ENCODE measurements at regions not wholly inside any gene's neighbourhood (a gene's known extent, or its start where the extent isn't known, plus 50 kb on each side); places are given as distances from the start of the nearest gene placed in this dataset.

DNA sequence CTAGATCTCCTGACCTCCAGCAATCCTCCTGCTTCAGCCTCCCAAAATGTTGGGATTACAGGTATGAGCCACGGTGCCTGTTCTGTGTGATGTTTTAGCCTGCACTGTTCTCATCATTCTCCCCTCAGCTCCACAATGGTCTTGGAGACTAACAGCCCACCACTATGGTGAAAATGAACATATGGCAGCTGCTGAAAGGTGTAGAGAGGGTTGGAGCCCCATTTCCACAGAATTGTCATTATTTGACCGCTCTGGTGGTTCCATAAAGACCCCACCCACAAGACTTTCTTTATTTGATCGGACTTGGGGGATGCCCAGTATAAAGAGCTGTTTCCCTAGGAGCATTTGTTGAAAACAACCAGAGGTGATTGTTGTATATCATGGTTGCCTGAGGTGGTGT lies 67.9 kb upstream of the SEPTIN5 start:
- H3K27me3 ChIP-seq (replicated peaks in 1 of 7): peaks cover 0 to 60% (median 0%) of the 10 kb centered on the region in 7 donors
- no peak overlapping the region for H3K27ac ChIP-seq
- no peak for DNase-seq
- no peak for TF ChIP-seq POLR2A (IDR thresholded peaks at IDR 0.05)
- TF ChIP-seq, protein P1, sequence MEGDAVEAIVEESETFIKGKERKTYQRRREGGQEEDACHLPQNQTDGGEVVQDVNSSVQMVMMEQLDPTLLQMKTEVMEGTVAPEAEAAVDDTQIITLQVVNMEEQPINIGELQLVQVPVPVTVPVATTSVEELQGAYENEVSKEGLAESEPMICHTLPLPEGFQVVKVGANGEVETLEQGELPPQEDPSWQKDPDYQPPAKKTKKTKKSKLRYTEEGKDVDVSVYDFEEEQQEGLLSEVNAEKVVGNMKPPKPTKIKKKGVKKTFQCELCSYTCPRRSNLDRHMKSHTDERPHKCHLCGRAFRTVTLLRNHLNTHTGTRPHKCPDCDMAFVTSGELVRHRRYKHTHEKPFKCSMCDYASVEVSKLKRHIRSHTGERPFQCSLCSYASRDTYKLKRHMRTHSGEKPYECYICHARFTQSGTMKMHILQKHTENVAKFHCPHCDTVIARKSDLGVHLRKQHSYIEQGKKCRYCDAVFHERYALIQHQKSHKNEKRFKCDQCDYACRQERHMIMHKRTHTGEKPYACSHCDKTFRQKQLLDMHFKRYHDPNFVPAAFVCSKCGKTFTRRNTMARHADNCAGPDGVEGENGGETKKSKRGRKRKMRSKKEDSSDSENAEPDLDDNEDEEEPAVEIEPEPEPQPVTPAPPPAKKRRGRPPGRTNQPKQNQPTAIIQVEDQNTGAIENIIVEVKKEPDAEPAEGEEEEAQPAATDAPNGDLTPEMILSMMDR (IDR thresholded peaks at IDR 0.05 in 8 of 11, conservative IDR thresholded peaks at IDR 0.05 in 3 of 11): no peak
- no peak for TF ChIP-seq POLR2AphosphoS5 (IDR thresholded peaks at IDR 0.05)
- H3K4me1 ChIP-seq: peaks cover 0 to 4% (median 0%) of the 10 kb centered on the region in 6 donors
- peaks cover 4 to 43% (median 37%) of the 10 kb centered on the region in 8 donors for H3K9me3 ChIP-seq
- no peak overlapping the region for H3K4me3 ChIP-seq
- WGBS, 5 donors: 85 to 92% (median 89%) methylated on average over 3 of the region's 3 CpGs
- intact Hi-C loops (cut with DNase I; ENCODE audit: low total_unique reads): no loop called here
- no peaks in the 10 kb centered on the region for H3K36me3 ChIP-seq

DNA sequence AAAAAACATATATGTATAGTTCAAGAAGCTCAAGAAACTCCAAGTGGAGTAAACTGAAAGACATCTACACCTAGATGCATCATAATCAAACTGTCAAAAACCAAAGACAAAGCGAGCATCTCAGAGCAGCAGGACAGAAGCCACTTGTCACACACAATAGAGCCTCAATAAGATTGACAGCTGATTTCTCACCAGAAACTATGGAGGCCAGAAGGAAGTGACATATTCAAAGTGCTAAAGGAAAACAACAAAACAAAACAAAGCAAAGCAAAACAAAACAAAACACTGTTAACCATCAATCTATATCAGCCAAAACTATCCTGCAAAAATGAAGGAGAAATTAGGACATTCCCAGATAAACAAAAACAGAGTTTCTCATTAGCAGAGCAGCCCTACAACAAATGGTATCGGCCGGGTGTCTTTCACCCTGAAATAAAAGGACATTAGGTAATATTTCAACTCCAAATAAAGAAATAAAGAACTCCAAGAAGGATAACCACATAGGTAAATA lies 65.8 kb upstream of the SEPTIN5 start:
- no peak for DNase-seq
- H3K9me3 ChIP-seq: peaks cover 4 to 43% (median 37%) of the 10 kb centered on the region in 8 donors
- no peaks in the 10 kb centered on the region for H3K36me3 ChIP-seq
- TF ChIP-seq POLR2A (IDR thresholded peaks at IDR 0.05): no peak
- TF ChIP-seq, protein P1 (IDR thresholded peaks at IDR 0.05 in 8 of 11, conservative IDR thresholded peaks at IDR 0.05 in 3 of 11): no peak
- no peak for TF ChIP-seq POLR2AphosphoS5 (IDR thresholded peaks at IDR 0.05)
- H3K4me1 ChIP-seq: peaks cover 0 to 4% (median 0%) of the 10 kb centered on the region in 6 donors
- no peak overlapping the region for H3K4me3 ChIP-seq
- H3K27me3 ChIP-seq (replicated peaks in 1 of 7): peaks cover 0 to 42% (median 0%) of the 10 kb centered on the region in 7 donors
- H3K27ac ChIP-seq: no peak overlapping the region
- WGBS, 5 donors: 72 to 99% (median 94%) methylated on average over 3 of the region's 3 CpGs
- intact Hi-C loops (cut with DNase I; ENCODE audit: low total_unique reads): no loop called here

DNA sequence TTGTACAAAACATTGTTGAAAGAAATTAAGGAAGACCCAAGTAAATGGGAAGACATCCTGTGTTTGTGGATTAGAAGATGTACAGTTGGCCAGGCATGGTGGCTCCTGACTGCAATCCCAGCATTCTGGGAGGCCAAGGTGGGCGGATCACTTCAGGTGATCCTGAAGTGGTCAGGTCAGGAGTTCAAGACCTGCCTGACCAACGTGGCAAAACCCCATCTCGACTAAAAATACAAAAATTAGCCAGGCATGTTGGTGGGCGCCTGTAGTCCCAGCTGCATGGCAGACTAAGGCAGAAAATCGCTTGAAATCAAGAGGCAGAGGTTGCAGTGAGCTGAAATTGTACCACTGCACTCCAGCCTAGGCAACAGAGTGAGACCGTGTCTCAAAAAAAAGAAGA lies 62.0 kb upstream of the SEPTIN5 start:
- Histone ChIP-seq H3K4me1 (no peaks in the 10 kb centered on the region), H3K9me3 (peaks cover 4 to 30% (median 28%) of the 10 kb centered on the region in 8 donors), H3K4me3 (no peak overlapping the region), H3K36me3 (no peaks in the 10 kb centered on the region), H3K27ac (no peak overlapping the region), H3K27me3 (replicated peaks in 1 of 7) (peaks cover 0 to 8% (median 0%) of the 10 kb centered on the region in 7 donors)
- WGBS, 5 donors: 51 to 73% (median 60%) methylated on average over 6 of the region's 6 CpGs
- intact Hi-C loops (cut with DNase I; ENCODE audit: low total_unique reads): no loop called here
- no peak for TF ChIP-seq POLR2A (IDR thresholded peaks at IDR 0.05)
- TF ChIP-seq POLR2AphosphoS5 (IDR thresholded peaks at IDR 0.05): no peak
- TF ChIP-seq, protein P1 (IDR thresholded peaks at IDR 0.05 in 8 of 11, conservative IDR thresholded peaks at IDR 0.05 in 3 of 11): no peak
- no peak for DNase-seq

DNA sequence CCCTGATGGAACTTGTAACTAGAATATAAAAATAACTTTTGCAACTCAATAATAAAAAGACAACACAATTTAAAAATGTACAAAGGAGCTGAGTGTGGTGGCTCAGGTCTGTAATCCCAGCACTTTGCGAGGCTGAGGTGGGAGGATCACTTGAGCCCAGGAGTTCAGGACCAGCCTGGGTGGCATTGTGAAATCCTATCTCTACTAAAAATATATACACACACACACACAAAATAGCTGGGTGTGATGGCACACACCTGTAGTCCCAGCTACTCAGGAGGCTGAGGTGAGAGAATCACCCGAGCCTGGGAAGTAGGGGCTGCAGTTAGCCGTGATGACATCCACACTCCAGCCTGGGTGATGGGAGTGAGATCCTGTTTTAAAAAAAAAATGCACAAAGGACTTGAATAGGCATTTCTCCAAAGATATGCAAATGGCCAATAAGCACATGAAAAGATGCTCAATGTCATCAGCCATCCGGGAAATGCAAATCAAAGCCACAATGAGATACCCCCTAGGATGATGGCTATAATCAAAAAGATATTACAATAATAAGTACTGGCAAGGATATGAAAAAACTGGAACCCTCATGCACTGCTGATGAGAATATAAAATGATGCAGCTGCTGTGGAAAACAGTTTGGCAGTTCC lies 59.8 kb upstream of the SEPTIN5 start:
- Histone ChIP-seq H3K9me3 (peaks cover 0 to 9% (median 7%) of the 10 kb centered on the region in 8 donors), H3K27me3 (replicated peaks in 1 of 7) (peaks cover 0 to 8% (median 0%) of the 10 kb centered on the region in 7 donors), H3K27ac (no peak overlapping the region), H3K4me1 (no peaks in the 10 kb centered on the region), H3K36me3 (no peaks in the 10 kb centered on the region), H3K4me3 (no peak overlapping the region)
- no peak for DNase-seq
- TF ChIP-seq, protein P1 (IDR thresholded peaks at IDR 0.05 in 8 of 11, conservative IDR thresholded peaks at IDR 0.05 in 3 of 11): no peak
- TF ChIP-seq POLR2AphosphoS5 (IDR thresholded peaks at IDR 0.05) (no peak), POLR2A (IDR thresholded peaks at IDR 0.05) (no peak)
- intact Hi-C loops (cut with DNase I; ENCODE audit: low total_unique reads): no loop called here
- 55 to 80% (median 71%) methylated on average over 4 of the region's 4 CpGs for WGBS, 5 donors
